HEK293T (cell line): ENCODE measurements at regions not wholly inside any gene's neighbourhood (a gene's known extent, or its start where the extent isn't known, plus 50 kb on each side); places are given as distances from the start of the nearest gene placed in this dataset.

Source experiments
- ARNT ChIP-seq: fragments of 450-650 bp; IDR thresholded peaks from 2 replicates; pipeline ENCODE4 v1.6.1; 2017; ENCODE audit warnings: mild to moderate bottlenecking
- BHLHE40 ChIP-seq: fragments of 450-650 bp; IDR thresholded peaks from 2 replicates; pipeline ENCODE4 v1.6.1; 2016; ENCODE audit warnings: mild to moderate bottlenecking, moderate library complexity, borderline replicate concordance
- ELF4 ChIP-seq: fragments of 450-650 bp; IDR thresholded peaks from 2 replicates; pipeline ENCODE4 v1.6.1; 2017; ENCODE audit warnings: antibody characterized with exemption
- FOXM1 ChIP-seq: fragments of 450-650 bp; IDR thresholded peaks from 2 replicates; pipeline ENCODE4 v1.6.1; 2017; ENCODE audit warnings: mild to moderate bottlenecking, borderline replicate concordance
- HDGF ChIP-seq: fragments of 450-650 bp; IDR thresholded peaks from 2 replicates; pipeline ENCODE4 v1.6.1; 2017; ENCODE audit warnings: antibody characterized with exemption, borderline replicate concordance
- L3MBTL2 ChIP-seq: fragments of 450-650 bp; conservative IDR thresholded peaks from 2 replicates; pipeline ENCODE4 v1.6.1; 2016; ENCODE audit warnings: mild to moderate bottlenecking
- LEF1 ChIP-seq: fragments of 450-650 bp; IDR thresholded peaks from 2 replicates; pipeline ENCODE4 v1.6.1; 2017; ENCODE audit warnings: mild to moderate bottlenecking, borderline replicate concordance
- SP1 ChIP-seq: fragments of 450-650 bp; IDR thresholded peaks from 2 replicates; pipeline ENCODE4 v1.6.1; 2017
- SUZ12 ChIP-seq: fragments of 450-650 bp; IDR thresholded peaks from 2 replicates; pipeline ENCODE4 v1.6.1; 2016; ENCODE audit warnings: mild to moderate bottlenecking
- TARDBP ChIP-seq: fragments of 450-650 bp; IDR thresholded peaks from 2 replicates; pipeline ENCODE4 v1.6.1; 2016
- ZNF384 ChIP-seq: fragments of 450-650 bp; IDR thresholded peaks from 2 replicates; pipeline ENCODE4 v1.6.1; 2016

DNA sequence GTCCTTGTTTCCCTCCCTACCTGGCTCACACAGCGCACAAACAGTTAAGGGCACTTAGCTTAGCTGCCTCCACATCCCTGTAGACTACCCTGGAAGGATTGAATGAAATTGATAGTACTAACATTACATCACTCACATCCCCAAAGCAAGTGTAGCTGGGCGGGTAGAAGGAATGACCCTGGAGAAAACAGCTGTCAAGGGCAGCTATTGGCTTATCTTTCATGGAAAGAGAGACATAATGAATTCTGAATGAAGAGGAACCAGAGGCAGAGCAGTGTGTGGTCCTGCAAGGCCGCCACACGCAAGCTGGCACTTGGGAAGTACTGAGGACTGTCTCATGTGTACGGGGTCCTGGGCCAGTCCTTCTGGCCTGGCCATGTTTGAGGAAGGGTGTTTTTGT is 369.6 kb upstream of the RGMA start:
- TF ChIP-seq SP1 (no peak), FOXM1 (no peak), ARNT (no peak), SUZ12 (no peak), BHLHE40 (no peak), ELF4 (no peak), HDGF (no peak), LEF1 (no peak), L3MBTL2 (no peak), TARDBP (no peak), ZNF384 (no peak)
